ENCODE measurements at regions not wholly inside any gene's neighbourhood (a gene's known extent, or its start where the extent isn't known, plus 50 kb on each side); places are given as distances from the start of the nearest gene placed in this dataset.
"Not testable (repeated sequence)": the region's sequence is repeated elsewhere in the genome, so short reads cannot be mapped to it uniquely, and the experiment has no call there.

DNA sequence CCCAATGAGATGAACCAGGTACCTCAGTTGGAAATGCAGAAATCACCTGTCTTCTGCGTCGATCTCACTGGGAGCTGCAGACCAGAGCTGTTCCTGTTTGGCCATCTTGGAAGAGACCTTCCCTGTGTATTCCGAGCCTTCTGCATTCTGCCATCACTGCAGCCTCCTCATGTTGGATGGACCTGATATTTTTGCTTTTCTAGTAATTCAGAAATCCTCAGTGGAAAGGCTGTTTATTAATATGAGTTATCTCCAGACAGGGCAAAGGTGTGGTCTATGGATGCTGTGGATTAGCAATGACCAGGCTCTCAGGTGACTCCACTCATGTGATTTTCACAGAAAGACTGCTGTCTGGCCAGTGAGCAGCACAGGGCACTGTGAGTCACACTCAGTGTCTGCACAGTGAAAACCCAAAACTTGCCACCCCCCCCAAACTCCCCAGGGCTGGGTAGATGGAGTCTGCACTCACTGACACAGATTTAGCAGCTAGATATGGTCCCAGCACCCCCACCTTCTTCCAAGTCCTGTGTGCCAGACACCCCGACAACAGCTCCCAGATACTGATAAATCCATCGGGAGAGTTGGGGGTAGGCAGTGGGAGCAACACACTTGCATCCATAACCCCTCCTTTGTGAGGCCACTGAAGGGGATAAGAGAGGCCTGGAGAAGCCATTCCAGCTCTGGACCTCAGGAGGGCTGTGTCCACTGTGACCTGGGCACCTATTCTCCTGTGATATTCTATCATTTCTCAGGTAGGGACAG lies 75.2 kb upstream of the TOP3B start:
- no peak for ATAC-seq
- no peak for DNase-seq

DNA sequence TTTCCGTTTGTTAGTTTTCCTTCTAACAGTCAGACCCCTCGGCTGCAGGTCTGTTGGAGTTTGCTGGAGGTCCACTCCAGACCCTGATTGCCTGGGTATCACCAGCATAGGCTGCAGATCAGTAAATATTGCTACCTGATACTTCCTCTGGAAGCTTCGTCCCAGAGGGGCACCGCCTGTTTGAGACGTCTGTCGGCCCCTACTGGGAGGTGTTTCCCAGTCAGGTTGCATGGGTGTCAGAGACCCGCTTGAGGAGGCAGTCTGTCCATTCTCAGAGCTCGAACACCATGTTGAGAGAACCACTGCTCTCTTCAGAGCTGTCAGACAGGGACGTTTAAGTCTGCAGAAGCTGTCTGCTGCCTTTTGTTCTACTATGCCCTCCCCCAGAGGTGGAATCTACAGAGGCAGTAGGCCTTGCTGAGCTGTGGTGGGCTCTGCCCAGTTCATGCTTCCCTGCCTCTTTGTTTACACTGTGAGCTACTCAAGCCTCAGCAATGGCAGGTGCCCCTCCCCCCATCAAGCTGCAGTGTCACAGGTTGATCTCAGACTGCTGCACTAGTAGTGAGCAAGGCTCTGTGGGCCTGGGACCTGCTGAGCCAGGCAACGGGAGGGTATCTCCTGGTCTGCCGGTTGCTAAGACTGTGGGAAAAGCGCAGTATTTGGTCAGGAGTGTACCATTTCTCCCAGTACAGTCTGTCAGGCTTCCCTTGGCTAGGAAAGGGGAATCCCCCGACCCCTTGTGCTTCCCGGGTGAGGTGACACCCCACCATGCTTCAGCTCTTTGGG lies 74.4 kb upstream of the TOP3B start:
- not testable (repeated sequence) for ATAC-seq, DNase-seq

DNA sequence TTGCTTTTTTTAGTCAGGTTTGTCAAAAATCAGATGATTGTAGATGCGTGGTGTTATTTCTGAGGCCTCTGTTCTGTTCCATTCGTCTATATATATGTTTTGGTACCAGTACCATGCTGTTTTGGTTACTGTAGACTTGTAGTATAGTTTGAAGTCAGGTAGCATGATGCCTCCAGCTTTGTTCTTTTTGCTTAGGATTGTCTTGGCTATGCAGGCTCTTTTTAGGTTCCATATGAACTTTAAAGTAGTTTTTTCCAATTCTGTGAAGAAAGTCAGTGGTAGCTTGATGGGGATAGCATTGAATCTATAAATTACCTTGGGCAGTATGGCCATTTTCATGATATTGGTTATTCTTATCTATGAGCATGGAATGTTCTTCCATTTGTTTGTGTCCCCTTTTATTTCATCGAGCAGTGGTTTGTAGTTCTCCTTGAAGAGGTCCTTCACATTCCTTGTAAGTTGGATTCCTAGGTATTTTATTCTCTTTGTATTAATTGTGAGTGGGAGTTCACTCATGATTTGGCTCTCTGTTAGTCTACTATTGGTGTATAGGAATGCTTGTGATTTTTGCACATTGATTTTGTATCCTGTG lies 70.1 kb upstream of the TOP3B start:
- not testable (repeated sequence) for ATAC-seq, DNase-seq

DNA sequence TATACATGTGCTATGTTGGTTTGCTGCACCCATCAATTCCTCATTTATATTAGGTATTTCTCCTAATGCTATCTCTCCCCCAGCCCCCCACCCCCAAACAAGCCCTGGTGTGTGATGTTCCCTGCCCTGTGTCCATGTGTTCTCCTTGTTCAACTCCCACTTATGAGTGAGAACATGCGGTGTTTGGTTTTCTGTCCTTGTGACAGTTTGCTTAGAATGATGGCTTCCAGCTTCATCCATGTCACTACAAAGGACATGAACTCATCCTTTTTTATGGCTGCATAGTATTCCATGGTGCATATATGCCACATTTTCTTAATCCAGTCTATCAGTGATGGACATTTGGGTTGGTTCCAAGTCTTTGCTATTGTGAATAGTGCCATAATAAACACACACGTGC lies 68.4 kb upstream of the TOP3B start:
- DNase-seq, ATAC-seq: not testable (repeated sequence)

DNA sequence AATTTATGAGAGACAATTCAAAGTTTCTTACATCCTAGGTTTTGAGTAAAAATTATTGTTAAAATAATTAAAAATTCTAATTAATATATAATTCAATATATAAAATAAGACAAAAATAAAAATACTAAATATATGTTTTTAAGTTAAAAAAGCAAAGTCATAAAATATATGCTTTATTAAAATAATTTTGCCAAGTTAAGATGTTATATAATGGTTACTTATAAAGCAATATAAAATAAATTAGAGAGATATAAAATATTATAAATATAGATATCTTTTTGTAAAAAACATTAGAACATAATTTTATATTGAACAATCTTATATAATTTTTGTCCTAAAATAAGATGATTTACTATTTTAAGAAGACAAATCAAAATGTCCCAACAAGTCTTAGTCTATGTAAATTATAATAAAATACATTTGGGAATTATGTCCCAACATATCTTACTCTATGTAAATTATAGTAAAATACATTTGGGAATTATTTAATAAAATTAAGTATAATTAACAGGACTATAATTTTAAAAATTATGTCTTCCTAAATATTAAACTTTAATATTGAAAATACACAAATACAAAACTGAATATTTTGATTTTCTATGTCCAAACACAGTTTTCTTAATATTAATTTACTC lies 67.7 kb upstream of the TOP3B start:
- DNase-seq (no peak), ATAC-seq (no peak)

DNA sequence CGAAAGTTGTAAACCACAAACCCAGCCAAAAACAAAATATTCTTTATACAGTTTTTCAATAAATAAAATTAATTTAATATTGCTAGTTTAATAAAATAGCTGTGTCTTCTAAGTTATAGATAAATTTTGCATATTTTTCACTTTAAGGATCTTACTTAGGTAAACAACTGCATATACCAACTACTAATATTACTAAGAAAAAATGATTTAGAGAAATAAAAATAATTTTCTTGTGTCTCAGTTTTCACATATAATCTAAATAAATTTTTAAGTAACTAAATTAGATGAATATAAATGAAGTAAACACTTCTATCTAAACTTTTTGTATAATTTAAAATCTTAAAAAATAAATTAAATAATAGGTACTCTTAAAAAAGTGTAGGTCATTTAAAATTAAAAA lies 67.1 kb upstream of the TOP3B start:
- no peak for ATAC-seq
- DNase-seq = no peak

DNA sequence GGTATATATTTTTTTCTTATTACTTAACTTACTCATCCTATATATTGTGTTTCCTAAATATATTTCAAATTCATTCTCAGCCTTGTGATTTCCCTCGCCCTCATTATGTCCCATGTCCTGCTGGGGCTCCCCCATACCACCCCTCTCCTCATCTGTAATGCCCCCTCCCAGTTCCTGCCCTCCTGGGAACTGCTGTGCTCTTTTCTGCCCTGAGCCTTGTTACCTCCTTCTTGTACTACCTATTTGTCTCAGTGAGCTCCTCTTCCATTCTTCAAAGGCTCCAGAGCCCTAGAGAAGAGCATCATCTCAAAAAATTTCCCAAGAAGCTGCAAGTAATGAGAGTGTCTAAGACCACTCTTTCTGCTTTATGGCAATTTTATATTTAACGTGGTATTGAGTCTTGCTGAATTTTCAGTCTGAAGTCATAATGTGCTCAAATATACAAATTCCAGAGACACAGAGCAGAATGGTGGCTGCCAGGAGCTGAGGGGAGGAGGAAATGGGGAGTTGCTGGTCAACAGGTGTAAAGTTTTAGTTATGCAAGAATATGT lies 66.5 kb upstream of the TOP3B start:
- no peak for ATAC-seq
- no peak for DNase-seq

DNA sequence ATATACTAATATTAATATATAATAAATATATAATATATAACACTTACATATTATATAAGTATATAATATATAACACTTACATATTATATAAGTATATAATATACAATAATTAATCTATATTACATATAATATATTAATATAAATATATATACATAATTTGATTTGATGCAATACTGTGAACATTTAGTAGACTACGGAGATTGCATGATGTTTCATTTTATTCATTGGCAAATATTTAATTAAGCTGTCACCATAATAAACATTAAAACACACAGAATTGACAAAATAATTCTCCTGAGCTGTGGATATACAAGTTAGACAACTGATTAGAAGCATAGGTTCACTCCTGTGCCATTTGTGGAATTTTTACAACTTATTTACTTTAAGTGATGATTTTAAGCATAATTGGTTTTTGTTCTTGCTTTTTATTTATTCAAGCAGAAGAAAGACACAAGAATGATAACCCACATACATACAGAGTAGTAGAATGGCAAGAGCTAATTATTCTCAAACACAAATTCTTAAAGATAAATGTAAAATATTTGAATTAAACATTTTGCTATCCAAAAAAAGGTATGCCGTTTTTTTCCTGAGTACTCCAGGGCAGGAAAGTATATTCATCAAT lies 65.8 kb upstream of the TOP3B start:
- DNase-seq (no peak), ATAC-seq (no peak)

DNA sequence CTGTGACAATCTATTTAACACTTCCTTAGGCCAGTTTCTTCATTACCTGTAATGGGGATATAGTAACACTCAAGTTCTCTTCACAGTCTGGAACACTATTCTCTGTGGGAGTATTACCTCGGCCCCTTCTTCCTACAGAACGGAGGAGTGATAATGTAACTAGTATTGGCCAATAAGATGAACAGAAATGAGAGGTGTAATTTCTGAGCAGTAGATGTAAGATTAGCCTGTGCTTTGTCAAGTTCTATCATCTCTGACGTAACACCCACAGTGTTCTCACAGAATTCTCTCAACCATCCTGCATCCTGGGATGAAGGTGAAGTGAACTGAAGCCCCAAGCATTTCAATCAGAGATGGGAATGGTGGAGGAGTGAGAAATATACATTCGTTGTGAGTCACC lies 65.2 kb upstream of the TOP3B start:
- no peak for ATAC-seq
- DNase-seq = no peak

DNA sequence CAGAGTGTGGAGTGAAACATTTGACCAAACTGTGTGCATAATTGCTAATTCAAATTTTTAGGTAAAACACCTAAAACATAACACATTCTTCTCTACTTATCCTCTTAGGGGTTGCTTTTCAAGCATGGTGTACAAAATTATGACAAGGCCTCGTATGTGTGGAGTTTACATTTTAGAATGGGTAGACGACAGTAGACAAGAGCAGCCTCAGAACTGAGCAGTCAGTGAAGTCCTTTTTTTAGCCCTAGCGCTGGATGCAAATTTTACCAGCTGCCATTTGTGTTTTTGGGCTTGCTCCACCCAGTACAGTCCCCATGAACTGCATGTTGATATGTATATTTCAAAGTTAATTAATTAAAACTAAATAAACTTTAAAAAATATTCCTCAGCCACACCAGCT lies 64.7 kb upstream of the TOP3B start:
- DNase-seq = no peak
- ATAC-seq = no peak

DNA sequence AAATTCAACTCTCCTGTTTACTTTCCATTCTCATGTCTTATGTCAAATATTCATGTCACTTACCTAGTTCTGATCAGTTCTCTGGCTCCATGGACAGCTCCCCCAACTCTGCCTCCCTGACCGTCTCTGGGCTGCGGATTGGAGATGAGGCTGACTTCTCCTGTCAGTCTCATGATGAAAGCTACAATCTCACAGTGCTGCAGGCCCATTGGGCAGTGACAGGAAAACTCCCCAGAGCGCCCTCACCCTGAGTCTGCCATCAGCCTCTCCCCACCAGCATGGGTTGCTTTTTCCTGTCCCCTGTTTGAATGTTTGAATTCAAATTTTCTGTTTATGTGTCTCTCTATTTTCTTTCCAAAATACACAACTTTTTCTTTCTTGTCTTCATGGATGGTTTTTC lies 63.8 kb upstream of the TOP3B start:
- ATAC-seq (no peak), DNase-seq (no peak)

DNA sequence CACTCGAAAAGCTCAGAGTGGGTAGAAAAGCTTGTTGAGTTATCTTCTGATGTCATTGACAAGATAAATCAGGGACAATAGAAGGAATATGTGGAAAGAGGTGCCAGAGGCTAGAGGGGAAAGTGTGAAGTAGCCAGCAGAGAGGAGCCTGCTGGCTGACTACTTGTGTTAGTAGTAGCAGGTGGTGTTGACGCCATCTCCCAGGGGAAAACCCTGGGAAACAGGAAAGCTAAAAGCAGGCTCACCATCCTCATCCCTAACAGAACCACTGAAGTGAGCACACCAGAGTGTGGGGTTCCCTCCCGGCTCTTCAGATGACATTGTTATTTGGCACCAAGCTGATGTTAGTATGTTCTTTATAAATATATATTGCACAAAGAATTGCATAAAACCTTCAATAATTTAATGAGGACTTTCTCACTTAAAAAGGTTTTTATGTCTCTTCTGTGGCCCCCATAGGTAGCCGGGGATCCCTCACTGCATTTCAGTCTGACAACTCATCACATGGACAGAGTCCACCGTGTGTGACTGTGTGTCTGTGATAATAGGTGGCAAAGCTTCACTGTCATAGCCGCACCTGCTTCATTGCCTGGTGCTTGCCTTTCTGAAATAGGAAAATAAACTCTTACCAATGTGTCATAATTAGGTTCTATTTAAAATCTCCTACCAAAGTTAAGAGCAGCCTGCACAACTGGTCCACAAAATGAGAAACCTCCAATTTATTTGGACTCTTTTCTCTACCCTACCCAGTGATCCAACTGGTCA lies 63.2 kb upstream of the TOP3B start:
- no peak for DNase-seq
- no peak for ATAC-seq

DNA sequence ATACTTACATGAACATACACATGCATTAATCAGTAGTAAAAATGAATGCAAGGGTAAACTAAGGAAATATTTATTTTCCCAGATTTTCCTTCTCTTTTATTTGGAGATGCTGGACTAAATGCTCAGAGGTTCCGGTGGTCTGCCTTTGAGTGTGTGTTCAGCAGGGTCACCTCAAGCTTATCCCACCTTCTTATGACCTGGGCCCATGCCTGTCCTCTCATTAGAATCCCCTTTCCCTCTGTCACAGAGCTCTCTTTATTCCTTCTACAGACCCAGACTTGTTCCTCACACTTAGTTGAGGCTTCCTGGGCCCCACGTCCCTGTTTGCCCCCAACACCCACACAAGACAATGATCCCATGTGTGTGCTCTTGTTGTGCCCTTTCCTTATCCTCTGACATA lies 61.6 kb upstream of the TOP3B start:
- ATAC-seq (no peak), DNase-seq (no peak)

DNA sequence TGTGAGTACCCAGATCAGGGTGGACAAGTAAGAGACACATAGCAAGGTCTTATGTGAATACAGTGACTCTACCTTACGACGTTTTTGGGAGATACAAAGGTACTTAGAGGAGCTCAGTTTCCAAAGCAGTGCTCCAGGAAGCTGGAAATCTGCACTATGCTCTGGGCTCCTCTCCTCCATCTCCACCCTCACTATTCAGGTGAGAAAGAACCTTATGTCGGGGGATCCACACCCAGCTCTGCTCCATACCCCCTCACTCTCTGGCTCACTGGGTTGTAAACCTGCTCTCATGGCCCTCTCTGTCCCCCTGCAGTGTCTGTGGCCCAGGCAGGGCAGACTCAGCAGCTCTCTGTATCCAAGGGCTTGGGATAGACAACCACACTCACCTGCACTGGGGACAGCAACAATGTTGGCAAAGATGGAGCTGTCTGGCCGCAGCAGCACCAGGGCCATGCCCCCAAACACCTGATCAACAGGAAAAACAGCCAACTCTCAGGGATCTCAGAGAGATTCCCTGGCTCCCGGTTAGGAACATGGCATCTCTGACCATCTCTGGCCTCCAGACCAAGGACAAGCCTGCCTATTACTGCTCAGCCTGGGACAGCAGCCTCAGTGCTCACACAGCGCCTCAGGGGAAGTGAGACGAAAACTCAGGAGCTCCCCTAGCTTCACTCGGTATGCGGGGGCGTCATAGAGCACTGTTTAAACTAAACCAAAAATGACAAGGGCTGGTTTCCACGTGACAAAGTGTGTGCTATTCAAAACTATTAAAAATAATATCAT lies 60.9 kb upstream of the TOP3B start:
- ATAC-seq (no peak), DNase-seq (no peak)

DNA sequence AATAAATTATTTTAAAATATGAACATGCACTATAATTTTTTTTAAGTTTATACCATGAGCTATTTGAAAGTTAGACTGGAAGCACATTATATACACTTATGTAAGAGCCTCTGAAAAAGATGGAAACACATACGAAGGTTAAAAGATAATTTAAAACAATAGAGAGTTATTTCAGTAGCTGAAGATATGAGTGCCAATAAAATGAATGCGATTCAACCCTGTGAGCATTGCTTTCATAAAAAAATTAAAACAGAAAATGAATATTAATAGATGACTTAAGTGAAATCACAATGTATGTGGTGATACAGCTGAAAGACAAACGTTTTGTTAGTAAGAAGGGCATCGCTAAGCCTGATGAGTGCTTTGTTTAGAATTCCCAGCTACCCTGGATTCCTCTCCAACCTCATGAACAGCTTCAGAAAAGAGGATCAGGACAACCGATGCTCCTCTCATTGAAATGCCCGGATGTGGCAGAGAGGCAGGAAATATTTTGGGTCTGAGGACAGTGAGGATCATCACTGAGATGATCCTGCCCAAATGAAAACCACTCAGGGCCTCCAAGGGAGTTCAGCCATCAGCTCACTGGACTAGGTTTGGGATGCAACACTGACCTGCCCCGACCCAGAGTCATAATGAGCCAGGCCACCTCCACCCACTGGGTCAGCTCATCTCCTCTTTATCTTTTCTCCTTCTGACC lies 60.2 kb upstream of the TOP3B start:
- ATAC-seq = no peak
- no peak for DNase-seq

DNA sequence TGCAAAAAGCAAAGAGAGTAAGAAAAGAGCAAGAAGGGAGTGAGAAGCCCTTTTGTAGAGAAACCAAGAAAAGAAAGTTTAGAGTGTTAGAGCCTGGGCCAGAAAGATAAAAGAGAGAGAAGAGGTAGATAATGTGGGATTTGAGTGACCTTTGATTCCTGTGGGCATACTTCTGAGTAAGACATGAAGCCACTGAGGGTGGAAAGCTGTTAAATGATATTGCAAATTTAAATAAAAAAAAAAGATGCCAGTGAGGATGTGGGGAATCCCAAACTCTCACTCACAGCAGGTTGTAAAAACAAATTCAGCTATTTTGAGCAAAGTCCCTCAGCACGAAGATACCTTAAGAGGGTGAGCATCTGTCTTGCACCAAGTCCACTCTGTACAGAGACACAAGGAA lies 59.4 kb upstream of the TOP3B start:
- DNase-seq (no peak), ATAC-seq (peak; percentile 67)

DNA sequence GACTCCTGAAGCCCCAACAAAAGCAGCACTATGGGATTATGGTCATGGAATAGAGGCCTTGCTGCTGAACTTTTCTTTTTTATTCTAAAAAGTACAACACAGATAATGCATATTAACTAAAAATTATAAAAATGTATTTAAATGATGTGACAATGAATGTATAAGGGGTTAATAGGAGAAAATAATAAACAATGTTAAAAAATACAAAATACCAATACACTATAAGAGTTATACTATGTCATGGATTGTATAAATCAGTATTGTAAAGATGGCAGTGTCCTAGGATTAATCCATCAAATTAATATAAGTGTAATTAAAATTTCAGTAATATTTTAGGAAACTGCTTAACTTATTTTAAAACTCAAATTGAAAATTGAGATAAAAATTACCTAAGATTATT lies 58.3 kb upstream of the TOP3B start:
- ATAC-seq (no peak), DNase-seq (no peak)

DNA sequence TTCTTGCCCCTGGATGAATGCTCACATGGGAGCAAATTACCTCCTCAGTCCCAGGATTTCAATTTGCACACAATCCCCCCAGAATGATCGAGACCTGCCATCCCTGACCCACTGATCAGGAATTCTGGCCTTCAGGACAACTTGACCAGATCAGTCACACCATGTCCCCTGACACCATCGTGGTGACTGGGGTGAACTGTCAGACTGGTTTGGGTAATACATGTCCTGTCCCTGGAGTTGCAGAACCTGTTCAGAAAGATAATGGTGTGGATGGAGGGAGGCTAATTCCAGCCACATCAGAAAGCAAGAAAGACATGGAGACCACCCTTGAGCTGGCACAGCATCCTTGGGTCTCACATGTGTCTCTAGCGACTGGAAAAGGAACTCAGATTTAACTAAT lies 57.9 kb upstream of the TOP3B start:
- DNase-seq = no peak

DNA sequence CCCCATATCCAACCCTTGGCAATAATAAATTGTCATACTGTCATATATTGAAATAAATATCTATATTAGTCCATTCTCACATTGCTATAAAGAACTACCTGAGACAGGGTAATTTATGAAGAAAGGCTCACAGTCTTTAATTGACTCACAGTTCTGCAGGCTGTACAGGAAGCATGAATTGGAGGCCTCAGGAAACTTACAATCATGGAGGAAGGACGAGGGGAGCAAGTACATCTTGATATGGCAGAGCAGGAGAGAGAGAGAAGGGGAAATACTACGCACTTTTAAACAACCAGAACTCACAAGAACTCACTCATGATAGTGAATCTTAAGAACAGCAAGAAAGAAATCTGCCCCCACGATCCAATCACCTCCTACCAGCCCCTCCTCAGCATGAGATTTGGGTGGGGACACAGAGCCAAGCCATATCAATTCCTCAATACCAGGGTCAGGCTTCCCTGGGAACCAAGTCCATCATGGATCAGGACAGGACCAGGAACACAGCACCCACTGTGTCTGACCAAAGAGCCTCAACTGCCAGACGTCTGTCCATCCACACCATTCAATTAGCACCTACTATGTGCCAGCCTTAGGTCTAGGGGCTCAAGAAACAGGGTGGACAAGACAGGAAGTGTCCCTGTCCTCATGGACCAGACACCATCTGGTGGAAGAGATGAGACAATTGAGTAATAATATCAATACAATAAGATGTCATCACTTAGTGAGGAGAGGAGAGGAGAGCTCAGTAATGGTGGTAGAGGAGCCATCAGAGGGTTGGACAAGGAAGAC lies 56.9 kb upstream of the TOP3B start:
- no peak for ATAC-seq

More for the DNA sequence above, 57.9 kb upstream of the TOP3B start:
- no peak for ATAC-seq

More for the DNA sequence above, 56.9 kb upstream of the TOP3B start:
- DNase-seq = no peak
